ENCODE measurements at regions not wholly inside any gene's neighbourhood (a gene's known extent, or its start where the extent isn't known, plus 50 kb on each side); places are given as distances from the start of the nearest gene placed in this dataset.

- ATAC-seq: no peak
- CTCF ChIA-PET: no interaction called here
- no peak for DNase-seq (ENCODE audit: low read depth in 1 of 2, low spot score in 1 of 2)
- no peak overlapping the region for H3K4me3 ChIP-seq
- no peak for TF ChIP-seq RAD21 (conservative IDR thresholded peaks at IDR 0.05 in 1 of 2, IDR thresholded peaks at IDR 0.05 in 1 of 2)
- TF ChIP-seq HMGXB4 (CRISPR knock-in tag; IDR thresholded peaks at IDR 0.05; ENCODE audit: borderline replicate concordance): no peak
- TF ChIP-seq JUNB (IDR thresholded peaks at IDR 0.05): no peak
- TF ChIP-seq POLR2A (IDR thresholded peaks at IDR 0.05; ENCODE audit: low read length): no peak
- TF ChIP-seq NPAS2 (CRISPR knock-in tag; IDR thresholded peaks at IDR 0.05; ENCODE audit: borderline replicate concordance): no peak
- no peak for TF ChIP-seq RARB (CRISPR knock-in tag; IDR thresholded peaks at IDR 0.05)
- no peak for TF ChIP-seq CBX8 (IDR thresholded peaks at IDR 0.05)
- no peak for TF ChIP-seq ZC3H11A (IDR thresholded peaks at IDR 0.05)
- no peak for TF ChIP-seq REST (IDR thresholded peaks at IDR 0.05)
- no peak for TF ChIP-seq ZNF302 (CRISPR knock-in tag; IDR thresholded peaks at IDR 0.05)
- no peak for TF ChIP-seq HOXB5 (CRISPR knock-in tag; IDR thresholded peaks at IDR 0.05)
- no peak for TF ChIP-seq FOSL2 (IDR thresholded peaks at IDR 0.05)
- no peak for TF ChIP-seq FOSL2 (CRISPR knock-in tag; IDR thresholded peaks at IDR 0.05)
- TF ChIP-seq EP300 (IDR thresholded peaks at IDR 0.05): no peak
- no peak for TF ChIP-seq TP53 (CRISPR knock-in tag; IDR thresholded peaks at IDR 0.05)
- TF ChIP-seq POLR2AphosphoS2 (conservative IDR thresholded peaks at IDR 0.05; ENCODE audit: low read length): no peak
- no peak for TF ChIP-seq CHD4 (IDR thresholded peaks at IDR 0.05; ENCODE audit: borderline replicate concordance)
- no peak for TF ChIP-seq BHLHE40 (IDR thresholded peaks at IDR 0.05; ENCODE audit: low read depth, low read length)
- no peak for TF ChIP-seq CEBPB (IDR thresholded peaks at IDR 0.05)
- no peak for TF ChIP-seq MAZ (IDR thresholded peaks at IDR 0.05; ENCODE audit: borderline replicate concordance, low read depth, low read length)
- TF ChIP-seq NR3C1 (IDR thresholded peaks at IDR 0.05): no peak
- no peak for FAIRE-seq
- POLR2A ChIA-PET: no interaction called here
- no peak overlapping the region for H3K4me2 ChIP-seq
- no peaks in the 10 kb centered on the region for H3K9me3 ChIP-seq
- no peaks in the 10 kb centered on the region for H3K4me1 ChIP-seq
- 22% methylated on average over 8 of the region's 8 CpGs for whole genome bisulfite sequencing (ENCODE audit: missing lambda C conversion rate)
- no peak overlapping the region for H3K27ac ChIP-seq
These were observed 368.3 kb downstream of the ZNF521 start for GRCh38 chr18:24983566-24984139.

- no peak overlapping the region for H3K4me2 ChIP-seq
- no peak for ATAC-seq
- CTCF ChIA-PET: no interaction called here
- 0% methylated on average over 4 of the region's 4 CpGs for WGBS (ENCODE audit: missing lambda C conversion rate)
- POLR2A ChIA-PET: no interaction called here
- H3K4me3 ChIP-seq: no peak overlapping the region
- no peaks in the 10 kb centered on the region for H3K4me1 ChIP-seq
- no peak for DNase-seq (ENCODE audit: low read depth in 1 of 2, low spot score in 1 of 2)
- H3K9me3 ChIP-seq: no peaks in the 10 kb centered on the region
- no peak overlapping the region for H3K27ac ChIP-seq
- no peak for FAIRE-seq
- TF ChIP-seq KDM1A (IDR thresholded peaks at IDR 0.05; ENCODE audit: low read depth) (no peak), CHD2 (IDR thresholded peaks at IDR 0.05; ENCODE audit: low read length, partially characterized antibody) (no peak), EHF (CRISPR knock-in tag; IDR thresholded peaks at IDR 0.05) (no peak), NPAS2 (CRISPR knock-in tag; IDR thresholded peaks at IDR 0.05; ENCODE audit: borderline replicate concordance) (no peak), CBX8 (IDR thresholded peaks at IDR 0.05) (no peak), PHF8 (IDR thresholded peaks at IDR 0.05; ENCODE audit: borderline replicate concordance, low read depth) (no peak), ZSCAN20 (CRISPR knock-in tag; IDR thresholded peaks at IDR 0.05) (no peak), MYC (IDR thresholded peaks at IDR 0.05; ENCODE audit: borderline replicate concordance, low read length) (no peak), GATA3 (IDR thresholded peaks at IDR 0.05; ENCODE audit: borderline replicate concordance) (no peak), ATOH8 (CRISPR knock-in tag; IDR thresholded peaks at IDR 0.05; ENCODE audit: low read depth) (no peak), ESRRA (IDR thresholded peaks at IDR 0.05; ENCODE audit: borderline replicate concordance, low read length) (no peak), REST (IDR thresholded peaks at IDR 0.05) (no peak), POLR2A (IDR thresholded peaks at IDR 0.05; ENCODE audit: low read length) (no peak), NFE2L2 (conservative IDR thresholded peaks at IDR 0.05; ENCODE audit: low read length) (no peak), CEBPB (IDR thresholded peaks at IDR 0.05) (no peak)
These were observed 366.4 kb downstream of the ZNF521 start for GRCh38 chr18:24985586-24985985.

All from A549 (cell line).